ENCODE measurements at regions not wholly inside any gene's neighbourhood (a gene's known extent, or its start where the extent isn't known, plus 50 kb on each side); places are given as distances from the start of the nearest gene placed in this dataset.
"Not testable (repeated sequence)": the region's sequence is repeated elsewhere in the genome, so short reads cannot be mapped to it uniquely, and the experiment has no call there.

DNA sequence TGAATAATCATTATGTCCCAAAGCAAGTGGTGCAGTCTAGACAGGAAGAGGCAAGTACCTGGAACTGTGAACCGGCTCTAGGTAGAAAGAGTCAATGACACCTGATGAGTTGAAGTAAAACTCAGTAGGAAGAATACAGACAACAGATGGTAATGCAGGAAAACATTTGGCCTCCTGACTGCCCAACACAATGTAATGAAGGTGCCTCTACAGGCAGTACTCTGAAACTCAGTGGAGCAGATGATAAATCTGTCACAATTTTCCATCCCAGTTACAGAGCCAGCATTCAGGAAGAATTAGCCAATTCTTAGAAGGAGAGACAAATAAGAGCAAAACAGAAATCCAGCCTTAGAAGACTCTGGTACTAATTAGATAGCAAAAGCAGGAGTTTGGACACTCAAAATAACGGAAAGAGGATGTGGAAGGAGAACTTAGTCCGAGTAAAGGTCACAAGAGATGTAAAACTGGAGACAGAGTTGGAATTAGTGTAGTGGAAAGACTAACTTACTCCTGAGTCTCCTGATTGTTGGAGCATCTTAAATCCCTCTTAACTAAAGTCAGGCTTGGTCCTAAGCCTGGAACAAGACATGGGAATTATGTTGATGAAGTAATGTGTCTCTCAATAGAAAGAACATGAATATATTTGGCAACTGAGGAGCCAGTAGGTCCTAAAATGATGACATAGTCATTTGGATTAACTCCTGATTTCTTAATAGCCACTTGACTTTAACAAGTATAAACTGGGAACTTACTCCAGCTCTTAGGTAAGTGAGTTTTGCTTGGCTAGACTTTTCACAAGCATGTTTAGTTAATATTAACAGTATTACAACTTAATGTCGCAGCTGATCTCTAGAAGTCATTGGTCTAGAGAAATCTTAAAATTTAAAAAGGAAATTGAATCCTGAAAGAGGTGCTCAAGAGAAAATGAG is 457.3 kb upstream of the MIR17HG start:
- TF ChIP-seq HOXA7 (CRISPR knock-in tag; IDR thresholded peaks at IDR 0.05) = no peak
- TF ChIP-seq NR3C1 (IDR thresholded peaks at IDR 0.05) = no peak
- TF ChIP-seq SREBF2 (IDR thresholded peaks at IDR 0.05) = no peak
- TF ChIP-seq, protein P1, sequence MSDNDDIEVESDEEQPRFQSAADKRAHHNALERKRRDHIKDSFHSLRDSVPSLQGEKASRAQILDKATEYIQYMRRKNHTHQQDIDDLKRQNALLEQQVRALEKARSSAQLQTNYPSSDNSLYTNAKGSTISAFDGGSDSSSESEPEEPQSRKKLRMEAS (IDR thresholded peaks at IDR 0.05) = no peak
- TF ChIP-seq RCOR1 (IDR thresholded peaks at IDR 0.05; ENCODE audit: low read depth, low read length) = no peak
- TF ChIP-seq, protein P2, sequence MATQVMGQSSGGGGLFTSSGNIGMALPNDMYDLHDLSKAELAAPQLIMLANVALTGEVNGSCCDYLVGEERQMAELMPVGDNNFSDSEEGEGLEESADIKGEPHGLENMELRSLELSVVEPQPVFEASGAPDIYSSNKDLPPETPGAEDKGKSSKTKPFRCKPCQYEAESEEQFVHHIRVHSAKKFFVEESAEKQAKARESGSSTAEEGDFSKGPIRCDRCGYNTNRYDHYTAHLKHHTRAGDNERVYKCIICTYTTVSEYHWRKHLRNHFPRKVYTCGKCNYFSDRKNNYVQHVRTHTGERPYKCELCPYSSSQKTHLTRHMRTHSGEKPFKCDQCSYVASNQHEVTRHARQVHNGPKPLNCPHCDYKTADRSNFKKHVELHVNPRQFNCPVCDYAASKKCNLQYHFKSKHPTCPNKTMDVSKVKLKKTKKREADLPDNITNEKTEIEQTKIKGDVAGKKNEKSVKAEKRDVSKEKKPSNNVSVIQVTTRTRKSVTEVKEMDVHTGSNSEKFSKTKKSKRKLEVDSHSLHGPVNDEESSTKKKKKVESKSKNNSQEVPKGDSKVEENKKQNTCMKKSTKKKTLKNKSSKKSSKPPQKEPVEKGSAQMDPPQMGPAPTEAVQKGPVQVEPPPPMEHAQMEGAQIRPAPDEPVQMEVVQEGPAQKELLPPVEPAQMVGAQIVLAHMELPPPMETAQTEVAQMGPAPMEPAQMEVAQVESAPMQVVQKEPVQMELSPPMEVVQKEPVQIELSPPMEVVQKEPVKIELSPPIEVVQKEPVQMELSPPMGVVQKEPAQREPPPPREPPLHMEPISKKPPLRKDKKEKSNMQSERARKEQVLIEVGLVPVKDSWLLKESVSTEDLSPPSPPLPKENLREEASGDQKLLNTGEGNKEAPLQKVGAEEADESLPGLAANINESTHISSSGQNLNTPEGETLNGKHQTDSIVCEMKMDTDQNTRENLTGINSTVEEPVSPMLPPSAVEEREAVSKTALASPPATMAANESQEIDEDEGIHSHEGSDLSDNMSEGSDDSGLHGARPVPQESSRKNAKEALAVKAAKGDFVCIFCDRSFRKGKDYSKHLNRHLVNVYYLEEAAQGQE (IDR thresholded peaks at IDR 0.05) = no peak
- no peak for TF ChIP-seq TP53 (CRISPR knock-in tag; IDR thresholded peaks at IDR 0.05)
- TF ChIP-seq EP300 (IDR thresholded peaks at IDR 0.05) = no peak
- TF ChIP-seq PHF8 (IDR thresholded peaks at IDR 0.05; ENCODE audit: borderline replicate concordance, low read depth) = no peak
- Histone ChIP-seq H3K4me3 (no peak overlapping the region), H3K9me3 (no peaks in the 10 kb centered on the region), H3K4me1 (no peaks in the 10 kb centered on the region), H3K27ac (no peak overlapping the region), H3K4me2 (no peak overlapping the region)
- ChIA-PET POLR2A (no interaction called here), CTCF (no interaction called here)
- 84% methylated on average over 4 of the region's 4 CpGs for WGBS (ENCODE audit: missing lambda C conversion rate)
- FAIRE-seq = no peak
- DNase-seq (ENCODE audit: low read depth in 1 of 2, low spot score in 1 of 2) = no peak
- ATAC-seq = no peak

DNA sequence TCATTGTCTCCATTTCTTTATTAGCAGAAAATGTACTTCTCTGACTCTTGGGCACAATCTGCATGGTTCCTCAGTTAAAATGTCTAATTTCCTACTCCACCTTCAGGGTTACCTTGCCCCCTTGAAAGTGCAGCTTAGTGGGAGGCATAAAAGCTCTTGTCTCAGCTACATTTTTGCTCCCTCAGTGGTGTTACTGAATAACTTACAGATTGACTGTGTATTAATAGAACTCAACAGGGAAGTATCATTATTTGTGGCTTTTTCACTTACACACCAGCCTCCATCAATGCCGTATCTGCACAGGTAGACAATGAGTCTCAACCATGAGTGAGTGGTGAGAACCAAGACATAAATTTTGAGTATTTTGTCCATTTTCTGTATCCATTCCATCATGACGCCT is 456.2 kb upstream of the MIR17HG start:
- 93% methylated on average over 2 of the region's 2 CpGs for WGBS (ENCODE audit: missing lambda C conversion rate)
- Histone ChIP-seq H3K4me1 (no peaks in the 10 kb centered on the region), H3K4me2 (no peak overlapping the region), H3K4me3 (no peak overlapping the region), H3K27ac (no peak overlapping the region), H3K9me3 (no peaks in the 10 kb centered on the region)
- FAIRE-seq (no peak), ATAC-seq (no peak), DNase-seq (ENCODE audit: low read depth in 1 of 2, low spot score in 1 of 2) (no peak)
- CTCF ChIA-PET = interaction anchor here (0.9 to 2.4 kb wide), 2 partner anchors 9 to 77 kb away, joined by 4 to 8 read pairs; no protein-coding TSS in a partner anchor
- TF ChIP-seq, protein P3, sequence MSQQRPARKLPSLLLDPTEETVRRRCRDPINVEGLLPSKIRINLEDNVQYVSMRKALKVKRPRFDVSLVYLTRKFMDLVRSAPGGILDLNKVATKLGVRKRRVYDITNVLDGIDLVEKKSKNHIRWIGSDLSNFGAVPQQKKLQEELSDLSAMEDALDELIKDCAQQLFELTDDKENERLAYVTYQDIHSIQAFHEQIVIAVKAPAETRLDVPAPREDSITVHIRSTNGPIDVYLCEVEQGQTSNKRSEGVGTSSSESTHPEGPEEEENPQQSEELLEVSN (IDR thresholded peaks at IDR 0.05; ENCODE audit: borderline replicate concordance, low read depth) = no peak
- TF ChIP-seq EP300 (IDR thresholded peaks at IDR 0.05) (no peak), ZNF302 (CRISPR knock-in tag; IDR thresholded peaks at IDR 0.05) (no peak)
- POLR2A ChIA-PET = no interaction called here

DNA sequence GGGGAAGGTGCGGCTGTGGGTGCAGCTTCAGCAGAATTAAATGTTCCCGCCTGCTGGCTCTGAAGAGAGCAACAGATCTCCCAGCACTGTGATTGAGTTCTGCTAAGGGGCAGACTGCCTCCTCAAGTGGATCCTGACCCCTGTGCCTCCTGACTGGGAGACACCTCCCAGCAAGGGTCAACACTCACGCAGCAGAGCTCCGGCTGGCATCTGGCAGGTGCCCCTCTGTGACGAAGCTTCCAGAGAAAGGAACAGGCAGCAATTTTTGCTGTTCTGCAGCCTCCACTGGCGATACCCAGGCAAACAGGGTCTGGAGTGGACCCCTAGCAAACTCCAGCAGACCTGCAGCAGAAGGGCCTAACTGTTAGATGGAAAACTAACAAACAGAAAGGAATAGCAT is 454.3 kb upstream of the MIR17HG start:
- FAIRE-seq; POLR2A ChIA-PET; H3K4me3 ChIP-seq; H3K9me3 ChIP-seq; DNase-seq (ENCODE audit: low read depth in 1 of 2, low spot score in 1 of 2); H3K27ac ChIP-seq; ATAC-seq; H3K4me1 ChIP-seq; H3K4me2 ChIP-seq: not testable (repeated sequence)
- 93% methylated on average over 5 of the region's 6 CpGs for WGBS (ENCODE audit: missing lambda C conversion rate)
- CTCF ChIA-PET = interaction anchor here (2.4 kb wide), 1 partner anchor 75 kb away, joined by 8 read pairs; no protein-coding TSS in a partner anchor

DNA sequence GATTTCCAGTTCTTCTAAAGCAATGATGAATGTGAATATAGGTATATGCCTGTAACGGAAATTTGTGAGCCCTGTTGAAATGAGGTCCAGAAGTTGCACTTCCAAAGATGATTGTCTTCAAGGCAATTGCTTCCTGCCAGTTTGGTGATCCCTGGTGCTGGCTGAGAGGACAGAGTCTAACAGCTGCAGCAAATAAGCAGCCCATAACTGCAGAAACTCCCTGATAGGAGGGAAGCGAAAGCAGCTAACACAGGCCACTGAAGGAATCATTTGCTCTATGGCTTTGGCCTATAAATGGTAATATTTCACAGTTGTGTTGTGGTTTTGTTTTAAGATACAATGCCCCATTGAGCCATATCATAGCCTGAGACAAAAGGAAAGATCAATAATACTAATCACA is 451.5 kb upstream of the MIR17HG start:
- no peak for FAIRE-seq
- no peak for DNase-seq (ENCODE audit: low read depth in 1 of 2, low spot score in 1 of 2)
- Histone ChIP-seq H3K4me3 (no peak overlapping the region), H3K4me2 (no peak overlapping the region), H3K27ac (no peak overlapping the region), H3K4me1 (no peaks in the 10 kb centered on the region; the same call in 2 of the 3 replicates), H3K9me3 (no peaks in the 10 kb centered on the region)
- TF ChIP-seq MYC (IDR thresholded peaks at IDR 0.05; ENCODE audit: borderline replicate concordance, low read length) (no peak), GATA3 (IDR thresholded peaks at IDR 0.05; ENCODE audit: borderline replicate concordance) (no peak), CHD2 (IDR thresholded peaks at IDR 0.05; ENCODE audit: low read length, partially characterized antibody) (no peak), ZC3H11A (IDR thresholded peaks at IDR 0.05) (no peak), CHD4 (IDR thresholded peaks at IDR 0.05; ENCODE audit: borderline replicate concordance) (no peak), POLR2A (IDR thresholded peaks at IDR 0.05; ENCODE audit: low read length) (no peak)
- TF ChIP-seq, protein P3 (IDR thresholded peaks at IDR 0.05; ENCODE audit: borderline replicate concordance, low read depth) = no peak
- TF ChIP-seq, protein P4, sequence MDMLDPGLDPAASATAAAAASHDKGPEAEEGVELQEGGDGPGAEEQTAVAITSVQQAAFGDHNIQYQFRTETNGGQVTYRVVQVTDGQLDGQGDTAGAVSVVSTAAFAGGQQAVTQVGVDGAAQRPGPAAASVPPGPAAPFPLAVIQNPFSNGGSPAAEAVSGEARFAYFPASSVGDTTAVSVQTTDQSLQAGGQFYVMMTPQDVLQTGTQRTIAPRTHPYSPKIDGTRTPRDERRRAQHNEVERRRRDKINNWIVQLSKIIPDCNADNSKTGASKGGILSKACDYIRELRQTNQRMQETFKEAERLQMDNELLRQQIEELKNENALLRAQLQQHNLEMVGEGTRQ (IDR thresholded peaks at IDR 0.05) = no peak
- TF ChIP-seq, protein P5, sequence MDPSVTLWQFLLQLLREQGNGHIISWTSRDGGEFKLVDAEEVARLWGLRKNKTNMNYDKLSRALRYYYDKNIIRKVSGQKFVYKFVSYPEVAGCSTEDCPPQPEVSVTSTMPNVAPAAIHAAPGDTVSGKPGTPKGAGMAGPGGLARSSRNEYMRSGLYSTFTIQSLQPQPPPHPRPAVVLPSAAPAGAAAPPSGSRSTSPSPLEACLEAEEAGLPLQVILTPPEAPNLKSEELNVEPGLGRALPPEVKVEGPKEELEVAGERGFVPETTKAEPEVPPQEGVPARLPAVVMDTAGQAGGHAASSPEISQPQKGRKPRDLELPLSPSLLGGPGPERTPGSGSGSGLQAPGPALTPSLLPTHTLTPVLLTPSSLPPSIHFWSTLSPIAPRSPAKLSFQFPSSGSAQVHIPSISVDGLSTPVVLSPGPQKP (IDR thresholded peaks at IDR 0.05; ENCODE audit: low read depth, low read length) = no peak
- TF ChIP-seq, protein P1 (IDR thresholded peaks at IDR 0.05) = no peak
- ATAC-seq = no peak
- 77% methylated on average over 2 of the region's 2 CpGs for WGBS (ENCODE audit: missing lambda C conversion rate)
- CTCF ChIA-PET = no interaction called here
- POLR2A ChIA-PET = no interaction called here
